Hepatocyte (in vitro differentiated cells): ENCODE measurements at regions not wholly inside any gene's neighbourhood (a gene's known extent, or its start where the extent isn't known, plus 50 kb on each side); places are given as distances from the start of the nearest gene placed in this dataset.

ENCODE experiments used
- EZH2 ChIP-seq: fragments of 200-600 bp; sonication (generic); IDR thresholded peaks from 2 replicates; pipeline ENCODE4 v1.6.1; 2016; ENCODE audit warnings: antibody characterized with exemption, mild to moderate bottlenecking, borderline replicate concordance
- EZH2phosphoT487 ChIP-seq: fragments of 200-600 bp; sonication (generic); IDR thresholded peaks from one replicate; pipeline ENCODE4 v1.6.1; 2018; ENCODE audit warnings: antibody characterized with exemption, mild to moderate bottlenecking, low read depth, moderate library complexity; ENCODE audit not compliant: unreplicated experiment, severe bottlenecking
- TF ChIP-seq, protein P1 (sequence below): fragments of 200-600 bp; sonication (generic); IDR thresholded peaks from 2 replicates; pipeline ENCODE4 v1.5.1; 2016; ENCODE audit warnings: antibody characterized with exemption, mild to moderate bottlenecking; ENCODE audit not compliant: poor library complexity

DNA sequence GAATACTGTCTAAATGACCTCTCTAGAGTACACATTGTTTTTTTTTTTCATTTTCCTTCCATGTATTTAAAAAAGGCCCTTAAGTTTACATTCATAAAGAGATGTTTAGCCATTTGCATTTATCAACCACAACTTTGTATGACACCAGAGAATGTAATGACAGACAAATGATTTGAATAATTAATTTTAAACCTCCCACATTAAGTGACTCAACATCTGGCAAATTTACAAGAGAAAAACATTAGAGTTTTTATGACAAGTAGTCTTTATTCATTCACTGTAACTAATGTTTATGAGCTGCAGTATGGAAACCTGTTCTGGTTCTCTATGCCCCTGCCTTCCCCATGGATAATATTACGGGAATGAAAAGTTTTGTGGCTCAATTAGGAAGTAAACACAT is 1093.8 kb upstream of the CDH9 start:
- TF ChIP-seq, protein P1, sequence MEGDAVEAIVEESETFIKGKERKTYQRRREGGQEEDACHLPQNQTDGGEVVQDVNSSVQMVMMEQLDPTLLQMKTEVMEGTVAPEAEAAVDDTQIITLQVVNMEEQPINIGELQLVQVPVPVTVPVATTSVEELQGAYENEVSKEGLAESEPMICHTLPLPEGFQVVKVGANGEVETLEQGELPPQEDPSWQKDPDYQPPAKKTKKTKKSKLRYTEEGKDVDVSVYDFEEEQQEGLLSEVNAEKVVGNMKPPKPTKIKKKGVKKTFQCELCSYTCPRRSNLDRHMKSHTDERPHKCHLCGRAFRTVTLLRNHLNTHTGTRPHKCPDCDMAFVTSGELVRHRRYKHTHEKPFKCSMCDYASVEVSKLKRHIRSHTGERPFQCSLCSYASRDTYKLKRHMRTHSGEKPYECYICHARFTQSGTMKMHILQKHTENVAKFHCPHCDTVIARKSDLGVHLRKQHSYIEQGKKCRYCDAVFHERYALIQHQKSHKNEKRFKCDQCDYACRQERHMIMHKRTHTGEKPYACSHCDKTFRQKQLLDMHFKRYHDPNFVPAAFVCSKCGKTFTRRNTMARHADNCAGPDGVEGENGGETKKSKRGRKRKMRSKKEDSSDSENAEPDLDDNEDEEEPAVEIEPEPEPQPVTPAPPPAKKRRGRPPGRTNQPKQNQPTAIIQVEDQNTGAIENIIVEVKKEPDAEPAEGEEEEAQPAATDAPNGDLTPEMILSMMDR, result no peak
- TF ChIP-seq EZH2phosphoT487 (no peak), EZH2 (no peak)
